LNCaP clone FGC (cell line): ENCODE measurements at regions not wholly inside any gene's neighbourhood (a gene's known extent, or its start where the extent isn't known, plus 50 kb on each side); places are given as distances from the start of the nearest gene placed in this dataset.
"Not testable (repeated sequence)": the region's sequence is repeated elsewhere in the genome, so short reads cannot be mapped to it uniquely, and the experiment has no call there.

ENCODE experiments used
- DNase-seq: peaks from one replicate; pipeline ENCODE4 v3.0.0-alpha.2; 2011; ENCODE audit warnings: low read depth
- H3K4me3 ChIP-seq: 2 replicates; pipeline ENCODE4 v1.5.1; 2011; ENCODE audit warnings: mild to moderate bottlenecking, low read depth, low read length, control low read depth
- TF ChIP-seq, protein P1 (sequence below): IDR thresholded peaks from 2 replicates; pipeline ENCODE4 v1.5.1; 2012; ENCODE audit warnings: mild to moderate bottlenecking; ENCODE audit not compliant: control insufficient read depth, insufficient read depth; ENCODE audit errors: extremely low read depth

DNA sequence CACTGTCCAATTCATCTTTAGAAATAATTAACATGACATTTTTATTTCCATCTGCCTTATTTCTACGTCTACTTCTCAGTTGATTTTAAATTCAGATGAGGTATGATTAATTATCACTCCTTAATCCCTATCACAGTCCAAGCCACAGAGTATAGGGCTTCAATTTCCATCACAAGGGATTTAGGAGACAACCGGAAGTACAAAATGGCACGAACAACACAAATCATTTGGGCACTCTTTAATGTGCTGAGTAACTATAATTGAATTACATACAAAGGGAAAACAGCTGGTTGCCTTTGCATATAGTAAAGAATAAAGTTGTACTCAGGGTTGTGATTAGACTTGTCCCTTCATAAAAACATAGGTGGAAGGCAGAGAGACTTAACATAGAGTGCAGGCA, 290.4 kb upstream of the MAGEB16 start:
- no peak for DNase-seq
- no peak overlapping the region for H3K4me3 ChIP-seq
- TF ChIP-seq, protein P1, sequence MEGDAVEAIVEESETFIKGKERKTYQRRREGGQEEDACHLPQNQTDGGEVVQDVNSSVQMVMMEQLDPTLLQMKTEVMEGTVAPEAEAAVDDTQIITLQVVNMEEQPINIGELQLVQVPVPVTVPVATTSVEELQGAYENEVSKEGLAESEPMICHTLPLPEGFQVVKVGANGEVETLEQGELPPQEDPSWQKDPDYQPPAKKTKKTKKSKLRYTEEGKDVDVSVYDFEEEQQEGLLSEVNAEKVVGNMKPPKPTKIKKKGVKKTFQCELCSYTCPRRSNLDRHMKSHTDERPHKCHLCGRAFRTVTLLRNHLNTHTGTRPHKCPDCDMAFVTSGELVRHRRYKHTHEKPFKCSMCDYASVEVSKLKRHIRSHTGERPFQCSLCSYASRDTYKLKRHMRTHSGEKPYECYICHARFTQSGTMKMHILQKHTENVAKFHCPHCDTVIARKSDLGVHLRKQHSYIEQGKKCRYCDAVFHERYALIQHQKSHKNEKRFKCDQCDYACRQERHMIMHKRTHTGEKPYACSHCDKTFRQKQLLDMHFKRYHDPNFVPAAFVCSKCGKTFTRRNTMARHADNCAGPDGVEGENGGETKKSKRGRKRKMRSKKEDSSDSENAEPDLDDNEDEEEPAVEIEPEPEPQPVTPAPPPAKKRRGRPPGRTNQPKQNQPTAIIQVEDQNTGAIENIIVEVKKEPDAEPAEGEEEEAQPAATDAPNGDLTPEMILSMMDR: no peak

DNA sequence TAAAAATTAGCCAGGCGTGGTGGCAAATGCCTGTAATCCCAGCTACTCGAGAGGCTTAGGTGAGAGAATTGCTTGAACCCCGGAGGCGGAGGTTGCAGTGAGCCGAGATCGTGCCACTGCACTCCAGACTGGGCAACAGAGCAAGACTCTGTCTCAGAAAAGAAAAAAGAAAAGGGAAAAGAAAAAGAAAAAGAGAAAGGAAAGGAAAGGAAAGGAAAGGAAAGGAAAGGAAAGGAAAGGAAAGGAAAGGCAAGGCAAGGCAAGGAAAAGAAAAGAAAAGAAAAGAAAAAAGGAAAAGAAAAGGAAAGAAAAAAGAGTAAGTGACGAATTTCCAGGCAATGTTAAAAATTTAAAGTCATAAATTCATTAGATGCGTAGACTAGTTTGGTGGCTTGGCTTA, 250.1 kb upstream of the MAGEB16 start:
- not testable (repeated sequence) for H3K4me3 ChIP-seq

DNA sequence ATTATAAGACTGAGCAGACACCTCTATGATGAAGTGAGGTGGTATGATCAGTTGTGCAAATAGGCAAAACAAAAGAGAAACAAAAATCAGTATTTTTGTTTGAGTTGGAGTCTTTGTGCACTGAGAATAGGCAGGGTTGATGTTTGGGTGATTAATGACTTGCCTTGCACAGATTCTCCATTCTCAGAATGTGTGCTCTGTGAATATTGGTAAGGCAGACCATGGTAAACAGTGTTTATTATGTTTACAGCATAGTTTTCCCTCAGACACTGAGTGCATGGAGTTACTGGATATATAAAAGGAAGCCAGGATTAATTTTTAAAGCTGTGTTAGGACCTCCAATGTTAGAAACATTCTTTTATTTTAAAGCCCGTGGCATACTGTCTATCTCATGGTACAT, 240.2 kb upstream of the MAGEB16 start:
- no peak for DNase-seq
- TF ChIP-seq, protein P1: no peak
- no peak overlapping the region for H3K4me3 ChIP-seq

More for the DNA sequence above, 250.1 kb upstream of the MAGEB16 start:
- not testable (repeated sequence) for DNase-seq

DNA sequence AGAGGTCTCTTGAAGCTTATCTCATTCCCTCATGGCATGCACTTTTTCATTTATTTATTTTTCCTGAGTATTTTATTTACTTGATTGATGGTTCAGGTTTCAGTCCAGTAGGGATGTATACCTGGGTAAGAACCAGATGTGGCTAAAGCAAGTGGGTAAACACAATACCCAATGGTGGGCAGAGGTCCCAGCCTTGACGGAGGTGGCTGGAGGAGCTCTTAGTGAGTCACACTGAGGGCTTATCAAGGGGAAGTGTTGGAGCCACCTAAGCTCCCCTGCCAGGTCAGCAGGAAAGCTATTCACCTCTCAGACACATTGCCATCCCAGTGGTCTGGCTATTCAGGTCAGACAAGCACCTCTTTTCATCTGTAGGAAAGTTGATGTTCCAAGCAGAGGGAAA, 236.2 kb upstream of the MAGEB16 start:
- no peak for DNase-seq
- no peak overlapping the region for H3K4me3 ChIP-seq
- TF ChIP-seq, protein P1: no peak

DNA sequence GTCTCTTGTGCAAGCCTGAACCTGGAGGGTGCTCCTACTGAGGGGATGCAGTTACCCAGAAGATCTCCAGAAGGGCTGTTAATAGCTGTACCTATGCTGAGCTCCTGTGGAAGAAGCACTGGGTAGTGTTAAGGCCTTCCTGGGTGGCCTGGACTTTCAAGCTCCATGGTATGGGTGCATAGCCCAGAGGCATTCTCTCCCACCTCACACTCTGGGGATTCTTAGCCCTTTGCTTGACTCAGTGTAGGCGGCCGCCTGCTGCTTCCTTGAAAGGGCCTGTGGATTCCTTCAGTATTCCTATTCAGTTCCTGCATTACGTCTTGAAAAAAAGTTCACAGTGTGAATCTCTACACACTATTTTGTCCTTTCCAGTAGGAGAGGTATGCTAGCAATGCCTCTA, 235.7 kb upstream of the MAGEB16 start:
- TF ChIP-seq, protein P1: no peak
- DNase-seq: no peak
- no peak overlapping the region for H3K4me3 ChIP-seq

DNA sequence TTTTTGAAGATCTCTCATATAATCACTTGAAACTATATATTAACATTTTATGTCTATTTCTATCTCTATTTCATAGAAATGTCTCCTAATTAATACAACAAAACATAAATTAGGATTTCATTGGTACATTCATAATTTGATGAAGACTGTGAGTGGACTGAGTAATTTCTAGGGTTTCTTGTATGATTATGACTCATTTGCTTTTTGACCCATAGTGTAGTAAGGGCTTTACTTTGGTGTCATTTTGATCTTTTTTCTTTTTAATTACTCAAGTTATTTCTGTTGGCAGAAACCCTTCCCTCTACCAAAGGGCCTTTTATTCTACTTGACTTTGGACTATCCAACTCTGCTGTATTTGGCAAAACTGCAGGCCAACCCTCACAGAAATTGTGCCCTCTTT, 207.9 kb upstream of the MAGEB16 start:
- H3K4me3 ChIP-seq: no peak overlapping the region
- TF ChIP-seq, protein P1: no peak
- DNase-seq: no peak

DNA sequence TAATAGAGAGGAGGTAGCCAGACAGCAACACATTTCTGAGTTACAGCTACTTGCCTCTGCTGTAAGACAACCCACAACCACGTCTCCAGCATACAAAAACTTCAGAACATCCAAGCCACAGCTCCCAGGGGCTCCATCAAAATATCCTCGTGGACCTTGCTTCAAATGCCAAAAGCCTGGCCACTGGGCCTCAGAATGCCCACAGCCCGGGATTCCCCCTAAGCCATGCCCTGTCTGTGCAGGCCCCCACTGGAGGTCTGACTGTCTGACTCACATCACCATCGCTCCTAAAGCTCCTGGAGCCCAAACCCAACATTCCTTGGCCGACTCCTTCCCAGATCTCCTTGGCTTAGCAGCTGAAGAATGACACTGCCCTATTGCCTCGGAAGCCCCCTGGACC, 186.6 kb upstream of the MAGEB16 start:
- not testable (repeated sequence) for DNase-seq, H3K4me3 ChIP-seq

DNA sequence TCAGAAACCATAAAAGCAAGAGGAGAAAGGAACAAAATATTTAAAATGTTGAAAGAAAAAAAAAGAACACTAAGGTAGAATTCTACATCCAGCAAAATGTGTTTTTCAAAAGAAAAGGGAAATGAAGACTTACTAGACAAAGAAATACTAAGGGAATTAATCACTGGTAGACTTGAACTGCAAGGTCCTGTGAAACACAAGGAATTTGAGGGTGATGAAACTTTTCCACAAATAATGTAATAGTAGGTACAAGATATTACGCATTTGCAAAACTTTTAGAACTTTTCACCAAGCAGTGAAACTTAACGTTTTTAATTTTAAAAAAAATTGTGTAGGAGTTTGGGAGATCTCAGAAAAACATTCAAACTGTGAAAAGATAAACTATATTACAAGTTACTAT, 180.3 kb upstream of the MAGEB16 start:
- H3K4me3 ChIP-seq: no peak overlapping the region
- DNase-seq: no peak
- TF ChIP-seq, protein P1: no peak
